Endothelial cell of umbilical vein (primary cell): ENCODE measurements at regions not wholly inside any gene's neighbourhood (a gene's known extent, or its start where the extent isn't known, plus 50 kb on each side); places are given as distances from the start of the nearest gene placed in this dataset.

Source experiments
- EZH2 ChIP-seq: IDR thresholded peaks from 2 replicates; pipeline ENCODE4 v1.6.1; 2012; ENCODE audit warnings: borderline replicate concordance, low read depth, mild to moderate bottlenecking, moderate library complexity, low read length, inconsistent platforms; ENCODE audit not compliant: severe bottlenecking
- FOS ChIP-seq: IDR thresholded peaks from 2 replicates; pipeline ENCODE4 v1.6.1; 2011; ENCODE audit warnings: mild to moderate bottlenecking, low read length, moderate library complexity, borderline replicate concordance; ENCODE audit not compliant: insufficient read depth
- GATA2 ChIP-seq: IDR thresholded peaks from 2 replicates; pipeline ENCODE4 v1.7.0; 2011; ENCODE audit warnings: low read depth, mild to moderate bottlenecking, moderate library complexity, mixed read lengths, low read length; ENCODE audit not compliant: insufficient read length, insufficient read depth
- JUN ChIP-seq: IDR thresholded peaks from 2 replicates; pipeline ENCODE4 v1.6.1; 2011; ENCODE audit warnings: borderline replicate concordance, low read depth; ENCODE audit not compliant: insufficient read length, insufficient read depth
- MYC ChIP-seq: IDR thresholded peaks from one replicate; pipeline ENCODE4 v1.6.1; 2011; ENCODE audit warnings: mild to moderate bottlenecking, low read depth, low read length
- POLR2A ChIP-seq: IDR thresholded peaks from 2 replicates; pipeline ENCODE4 v1.6.1; 2012; ENCODE audit warnings: low read depth, mild to moderate bottlenecking, control low read depth, low read length
- POLR2AphosphoS5 ChIP-seq: IDR thresholded peaks from 2 replicates; pipeline ENCODE4 v1.6.1; 2012; ENCODE audit warnings: low read depth, mild to moderate bottlenecking, control low read depth, low read length, moderate library complexity; ENCODE audit not compliant: insufficient read depth
- TF ChIP-seq, protein P1 (sequence below), 2 donors: IDR thresholded peaks; 1 replicate in 1 of 2; 2 replicates in 1 of 2; pipeline ENCODE4 v1.5.1; 2011; ENCODE audit warnings: low read length in 2 of 2, mild to moderate bottlenecking in 2 of 2, moderate library complexity in 2 of 2, control low read depth in 1 of 2, inconsistent platforms in 1 of 2, low read depth in 1 of 2; ENCODE audit not compliant: insufficient read depth in 1 of 2; ENCODE audit errors: extremely low read depth in 1 of 2

DNA sequence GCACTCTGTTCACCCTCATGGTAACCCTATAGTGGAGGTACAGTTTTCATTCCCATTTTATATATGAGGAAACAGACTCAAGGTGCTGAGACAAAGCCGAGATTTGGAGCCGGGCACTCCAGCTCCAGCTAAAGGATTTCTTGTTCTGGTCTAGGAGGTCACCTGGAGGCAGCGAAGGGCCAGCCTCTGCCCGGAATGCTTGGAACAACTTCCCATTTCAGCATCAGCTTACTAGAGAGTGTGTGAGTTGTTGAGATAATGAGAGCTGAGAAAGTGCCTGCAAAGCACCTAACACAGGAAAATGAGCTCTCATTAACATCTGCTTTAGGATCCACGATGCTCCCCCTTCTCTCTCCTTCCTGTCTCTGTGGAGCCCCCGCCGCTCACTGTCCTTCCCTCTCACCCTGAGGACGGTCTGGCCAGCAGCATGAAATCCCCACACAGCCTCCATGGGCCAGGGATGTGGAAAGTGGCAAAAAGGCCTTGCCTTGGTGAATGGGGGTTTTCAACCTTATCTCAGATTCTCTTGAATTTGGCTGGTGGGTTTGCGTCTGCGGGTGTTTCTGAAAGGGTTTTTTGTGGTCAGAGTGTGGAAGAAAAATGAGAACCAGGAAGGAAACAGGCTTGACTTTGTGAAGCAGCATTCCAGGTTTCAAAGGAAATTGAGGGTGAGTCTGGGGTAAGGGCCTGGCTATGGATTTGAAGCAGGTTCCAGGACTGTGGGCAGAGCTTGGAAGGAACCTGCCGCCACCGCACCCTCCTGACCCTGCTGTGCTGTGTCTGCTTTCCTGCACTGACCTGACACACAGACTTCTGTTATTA is 178.7 kb downstream of the FOXL1 start:
- TF ChIP-seq, protein P1, sequence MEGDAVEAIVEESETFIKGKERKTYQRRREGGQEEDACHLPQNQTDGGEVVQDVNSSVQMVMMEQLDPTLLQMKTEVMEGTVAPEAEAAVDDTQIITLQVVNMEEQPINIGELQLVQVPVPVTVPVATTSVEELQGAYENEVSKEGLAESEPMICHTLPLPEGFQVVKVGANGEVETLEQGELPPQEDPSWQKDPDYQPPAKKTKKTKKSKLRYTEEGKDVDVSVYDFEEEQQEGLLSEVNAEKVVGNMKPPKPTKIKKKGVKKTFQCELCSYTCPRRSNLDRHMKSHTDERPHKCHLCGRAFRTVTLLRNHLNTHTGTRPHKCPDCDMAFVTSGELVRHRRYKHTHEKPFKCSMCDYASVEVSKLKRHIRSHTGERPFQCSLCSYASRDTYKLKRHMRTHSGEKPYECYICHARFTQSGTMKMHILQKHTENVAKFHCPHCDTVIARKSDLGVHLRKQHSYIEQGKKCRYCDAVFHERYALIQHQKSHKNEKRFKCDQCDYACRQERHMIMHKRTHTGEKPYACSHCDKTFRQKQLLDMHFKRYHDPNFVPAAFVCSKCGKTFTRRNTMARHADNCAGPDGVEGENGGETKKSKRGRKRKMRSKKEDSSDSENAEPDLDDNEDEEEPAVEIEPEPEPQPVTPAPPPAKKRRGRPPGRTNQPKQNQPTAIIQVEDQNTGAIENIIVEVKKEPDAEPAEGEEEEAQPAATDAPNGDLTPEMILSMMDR (IDR thresholded peaks at IDR 0.05; ENCODE audit: extremely low read depth in 1 of 2, insufficient read depth in 1 of 2, low read depth in 1 of 2, low read length in 2 of 2): no peak
- TF ChIP-seq EZH2 (no peak), POLR2A (no peak), JUN (no peak), POLR2AphosphoS5 (no peak), MYC (no peak), GATA2 (no peak), FOS (no peak)
